Liver (tissue), 3 donors: ENCODE measurements at regions not wholly inside any gene's neighbourhood (a gene's known extent, or its start where the extent isn't known, plus 50 kb on each side); places are given as distances from the start of the nearest gene placed in this dataset.

Experiments used
- ATF3 ChIP-seq: IDR thresholded peaks from 2 replicates; pipeline ENCODE4 v1.6.1; 2016; ENCODE audit warnings: antibody characterized with exemption
- CTCF ChIP-seq: fragments of 150-350 bp; IDR thresholded peaks from 2 replicates; pipeline ENCODE4 v1.5.1; 2017; ENCODE audit warnings: improper control_type of control experiment, low read depth, low read length; ENCODE audit not compliant: missing input control
- EGR1 ChIP-seq, 2 donors: IDR thresholded peaks; 2 replicates each; pipeline ENCODE4 v1.6.1; 2016 to 2018; ENCODE audit warnings: antibody characterized with exemption in 2 of 2, low read depth in 2 of 2
- FOXA1 ChIP-seq: IDR thresholded peaks from 2 replicates; pipeline ENCODE4 v1.6.1; 2016; ENCODE audit warnings: antibody characterized with exemption
- GABPA ChIP-seq, 2 donors: IDR thresholded peaks in 1 of 2; conservative IDR thresholded peaks in 1 of 2; 2 replicates each; pipeline ENCODE4 v1.6.1; 2016; ENCODE audit warnings: antibody characterized with exemption in 2 of 2, mild to moderate bottlenecking in 1 of 2, moderate library complexity in 1 of 2
- HNF4G ChIP-seq: IDR thresholded peaks from 2 replicates; pipeline ENCODE4 v1.6.1; 2016; ENCODE audit warnings: antibody characterized with exemption
- JUND ChIP-seq, 2 donors: IDR thresholded peaks; 2 replicates each; pipeline ENCODE4 v1.6.1; 2016; ENCODE audit warnings: antibody characterized with exemption in 2 of 2
- MAX ChIP-seq: IDR thresholded peaks from 2 replicates; pipeline ENCODE4 v1.6.1; 2016; ENCODE audit warnings: antibody characterized with exemption
- RAD21 ChIP-seq, 2 donors: IDR thresholded peaks; 2 replicates each; pipeline ENCODE4 v1.6.1; 2016; ENCODE audit warnings: antibody characterized with exemption in 2 of 2, mild to moderate bottlenecking in 2 of 2
- REST ChIP-seq: IDR thresholded peaks from 2 replicates; pipeline ENCODE4 v1.6.1; 2016; ENCODE audit warnings: antibody characterized with exemption, mild to moderate bottlenecking
- SP1 ChIP-seq: IDR thresholded peaks from 2 replicates; pipeline ENCODE4 v1.6.1; 2018; ENCODE audit warnings: antibody characterized with exemption, mild to moderate bottlenecking
- TAF1 ChIP-seq: conservative IDR thresholded peaks from 2 replicates; pipeline ENCODE4 v1.6.1; 2016; ENCODE audit warnings: antibody characterized with exemption, mild to moderate bottlenecking
- YY1 ChIP-seq: IDR thresholded peaks from 2 replicates; pipeline ENCODE4 v1.6.1; 2016; ENCODE audit warnings: antibody characterized with exemption, mild to moderate bottlenecking
- ZBTB33 ChIP-seq: IDR thresholded peaks from 2 replicates; pipeline ENCODE4 v1.6.1; 2016; ENCODE audit warnings: antibody characterized with exemption
- donor health status: healthy.
- donor health status: healthy.

GRCh38 chr11:29280452-29280851 is 736.4 kb downstream of the KCNA4 start:
- TF ChIP-seq MAX (no peak), TAF1 (no peak), REST (no peak), EGR1 (IDR thresholded peaks at IDR 0.05; ENCODE audit: low read depth in 2 of 2) (no peak), CTCF (no peak), ZBTB33 (no peak), JUND (IDR thresholded peaks at IDR 0.05) (no peak), SP1 (no peak), GABPA (IDR thresholded peaks at IDR 0.05 in 1 of 2, conservative IDR thresholded peaks at IDR 0.05 in 1 of 2) (no peak), YY1 (no peak), FOXA1 (no peak), ATF3 (no peak), RAD21 (IDR thresholded peaks at IDR 0.05) (no peak), HNF4G (no peak)
